ENCODE measurements at regions not wholly inside any gene's neighbourhood (a gene's known extent, or its start where the extent isn't known, plus 50 kb on each side); places are given as distances from the start of the nearest gene placed in this dataset.

GRCh38 chr20:52289956-52290565 is 98.5 kb upstream of the ZFP64 start:
- TF ChIP-seq CTCF (IDR thresholded peaks at IDR 0.05 in 2 of 3, conservative IDR thresholded peaks at IDR 0.05 in 1 of 3; ENCODE audit: control insufficient read depth in 2 of 3, extremely low read depth in 1 of 3, insufficient read depth in 1 of 3, low read depth in 3 of 3, low read length in 3 of 3) (no peak), CHD2 (IDR thresholded peaks at IDR 0.05; ENCODE audit: borderline replicate concordance, low read depth, low read length) (no peak), YBX1 (IDR thresholded peaks at IDR 0.05) (no peak), EP300 (IDR thresholded peaks at IDR 0.05; ENCODE audit: borderline replicate concordance in 1 of 2, control insufficient read depth in 1 of 2, low read depth in 2 of 2, low read length in 2 of 2) (no peak), BCLAF1 (IDR thresholded peaks at IDR 0.05) (no peak), SIX5 (IDR thresholded peaks at IDR 0.05; ENCODE audit: low read depth, low read length, severe bottlenecking) (no peak), POLR2A (IDR thresholded peaks at IDR 0.05; ENCODE audit: low read depth, low read length) (no peak), NRF1 (conservative IDR thresholded peaks at IDR 0.05; ENCODE audit: low read depth, low read length) (no peak), TBL1XR1 (IDR thresholded peaks at IDR 0.05; ENCODE audit: low read depth, low read length) (no peak), YY1 (IDR thresholded peaks at IDR 0.05; ENCODE audit: low read depth, low read length) (no peak), SIN3A (IDR thresholded peaks at IDR 0.05; ENCODE audit: low read depth, low read length) (no peak), RCOR1 (conservative IDR thresholded peaks at IDR 0.05; ENCODE audit: low read depth, low read length) (no peak), SREBF2 (IDR thresholded peaks at IDR 0.05; ENCODE audit: low read length) (no peak)

Measured in GM12878 (cell line).